ENCODE measurements at regions not wholly inside any gene's neighbourhood (a gene's known extent, or its start where the extent isn't known, plus 50 kb on each side); places are given as distances from the start of the nearest gene placed in this dataset.

DNA sequence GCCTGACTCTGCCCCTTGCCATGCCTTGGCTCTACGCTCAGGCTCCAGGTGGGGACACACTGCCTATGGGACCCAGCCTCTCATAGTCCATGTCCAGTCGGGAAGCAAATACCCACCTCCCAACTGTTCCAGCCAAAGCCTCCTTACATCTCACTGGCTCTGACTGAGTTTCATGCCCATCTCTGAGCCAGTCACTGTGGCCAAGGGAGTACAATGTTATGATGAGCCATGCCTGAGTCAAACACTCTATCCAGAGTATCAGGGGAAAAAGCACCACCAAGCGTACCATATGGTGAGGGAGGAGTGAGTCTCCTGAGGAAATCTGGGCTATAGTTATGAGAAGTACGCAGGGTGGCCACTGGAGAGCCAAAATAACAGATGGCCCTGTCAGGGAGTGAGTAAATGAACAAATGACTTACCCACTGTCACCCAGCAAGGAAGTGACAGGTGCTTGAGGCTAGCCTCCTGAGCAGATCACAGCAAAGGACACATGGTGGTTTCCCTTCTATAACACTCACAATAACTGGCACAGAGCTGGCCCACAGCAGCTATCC, 236.6 kb upstream of the GJB5 start:
- no peak for DNase-seq

DNA sequence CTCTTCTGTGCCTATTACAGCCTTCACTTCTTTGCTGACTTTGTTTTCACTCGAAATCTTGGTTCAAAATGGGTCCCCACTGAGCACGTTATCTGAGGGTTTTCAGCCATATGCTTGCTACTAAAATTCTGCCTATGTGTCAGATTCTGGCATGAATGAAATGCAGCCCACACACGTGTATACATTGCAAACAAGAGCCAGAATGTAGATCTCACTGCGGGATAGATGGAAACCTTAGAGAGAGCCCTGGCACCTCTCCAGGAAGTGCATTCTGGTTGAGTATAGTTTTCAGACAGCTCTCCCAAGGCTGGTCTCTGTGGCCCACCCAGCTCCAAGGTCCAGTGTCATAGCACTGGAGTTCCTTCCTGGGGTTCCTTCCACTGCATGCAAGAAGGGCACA, 234.7 kb upstream of the GJB5 start:
- DNase-seq, result no peak

DNA sequence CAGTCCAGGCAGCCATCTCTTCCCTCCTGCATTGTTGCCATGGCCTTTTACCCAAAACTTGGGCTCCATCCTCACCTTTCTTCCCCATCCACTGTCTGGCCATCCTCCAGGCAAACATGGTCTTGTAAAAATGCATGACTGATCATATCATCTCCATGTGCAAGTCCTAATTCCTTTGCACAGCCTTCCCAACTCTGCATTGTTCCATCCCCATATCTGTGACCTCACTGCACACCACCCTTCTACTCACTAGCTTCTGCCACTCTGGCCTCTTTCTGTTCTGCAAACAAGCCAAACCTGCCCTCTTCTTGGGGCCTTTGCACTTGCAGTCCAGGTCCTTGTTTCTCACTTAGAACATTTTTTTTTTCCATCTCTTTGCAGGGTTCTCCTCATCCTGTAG, 230.1 kb upstream of the GJB5 start:
- DNase-seq, result no peak

DNA sequence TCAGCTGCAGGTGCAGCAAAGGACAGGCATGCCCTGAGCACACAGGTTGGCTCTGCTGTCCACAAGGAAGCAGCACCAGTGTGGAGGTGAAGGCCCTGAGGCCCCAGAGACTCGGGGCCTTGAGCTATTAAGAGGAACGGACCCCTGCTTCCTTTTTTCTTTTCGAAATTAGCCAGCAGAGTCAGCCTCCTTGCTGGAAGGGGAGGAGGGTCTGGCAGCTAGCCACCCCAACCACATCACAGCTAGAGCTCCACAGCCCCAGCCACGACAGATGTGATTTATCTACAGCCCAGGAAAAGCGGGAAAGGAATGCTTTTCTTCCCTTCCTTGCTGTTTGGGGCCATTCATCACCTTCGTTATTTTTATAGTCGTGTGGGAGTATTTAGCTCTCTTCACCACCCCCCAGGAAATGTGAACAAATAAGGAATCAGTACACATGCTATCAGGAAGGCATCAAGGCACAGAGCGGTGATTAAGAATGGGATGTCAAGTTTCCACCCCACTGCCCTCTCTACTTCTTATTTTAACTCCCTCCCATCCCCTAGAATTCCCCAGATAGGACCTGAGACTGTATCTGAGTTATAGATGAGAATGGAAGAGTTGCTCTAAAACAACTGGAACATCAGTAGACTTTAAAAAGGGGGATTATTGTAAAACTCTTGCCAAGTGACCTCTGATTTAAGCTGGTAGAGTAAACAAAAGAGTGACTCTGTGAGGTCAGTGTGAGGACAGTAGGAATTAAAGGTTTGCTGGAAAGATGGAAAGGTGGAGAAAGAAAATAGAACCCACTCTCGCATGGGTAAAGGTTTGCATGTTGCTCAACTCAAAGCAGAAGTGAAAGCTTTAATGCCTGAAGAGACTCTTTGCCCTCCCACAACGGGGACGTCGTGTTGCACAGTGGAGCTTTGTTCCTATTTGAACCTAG, 224.7 kb upstream of the GJB5 start:
- no peak for DNase-seq

DNA sequence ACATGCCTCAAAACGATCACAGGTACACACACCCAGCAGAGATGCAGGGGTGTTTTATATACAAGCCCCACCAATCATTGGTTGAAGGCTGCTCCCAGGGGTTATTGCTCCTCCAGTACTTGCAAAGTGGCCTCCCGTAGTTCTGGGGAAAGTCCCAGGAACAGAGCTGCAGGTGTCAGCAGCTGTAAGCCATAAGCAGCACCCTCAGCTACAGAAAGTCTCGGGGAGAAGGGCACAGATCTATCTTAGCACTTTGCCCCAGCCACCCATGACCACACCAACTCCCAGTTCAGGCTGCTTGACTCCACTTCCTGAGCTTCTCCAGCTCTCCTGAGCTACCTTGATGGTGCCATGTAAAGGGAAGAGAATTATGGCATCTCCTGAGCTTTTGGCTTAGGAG, 222.7 kb upstream of the GJB5 start:
- no peak for DNase-seq

DNA sequence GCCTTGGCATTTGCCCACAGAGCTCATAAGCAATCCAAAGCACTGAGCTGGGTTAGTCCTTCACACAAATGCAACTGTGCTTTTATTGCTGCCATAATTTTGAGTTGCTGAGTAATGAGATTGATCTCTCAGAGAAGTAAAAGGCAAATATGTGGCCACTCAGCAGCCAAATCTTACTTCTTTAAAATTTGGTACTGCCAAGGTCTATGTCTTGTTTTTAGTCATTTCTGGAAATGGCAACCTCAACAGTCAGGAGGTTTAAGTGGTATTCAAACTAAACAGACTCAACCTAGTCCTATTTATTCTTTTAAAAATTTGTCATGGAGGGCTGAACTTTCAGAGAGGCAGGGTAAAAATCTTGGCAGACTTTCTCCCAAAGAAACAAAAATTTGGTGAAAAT, 216.4 kb upstream of the GJB5 start:
- no peak for DNase-seq

DNA sequence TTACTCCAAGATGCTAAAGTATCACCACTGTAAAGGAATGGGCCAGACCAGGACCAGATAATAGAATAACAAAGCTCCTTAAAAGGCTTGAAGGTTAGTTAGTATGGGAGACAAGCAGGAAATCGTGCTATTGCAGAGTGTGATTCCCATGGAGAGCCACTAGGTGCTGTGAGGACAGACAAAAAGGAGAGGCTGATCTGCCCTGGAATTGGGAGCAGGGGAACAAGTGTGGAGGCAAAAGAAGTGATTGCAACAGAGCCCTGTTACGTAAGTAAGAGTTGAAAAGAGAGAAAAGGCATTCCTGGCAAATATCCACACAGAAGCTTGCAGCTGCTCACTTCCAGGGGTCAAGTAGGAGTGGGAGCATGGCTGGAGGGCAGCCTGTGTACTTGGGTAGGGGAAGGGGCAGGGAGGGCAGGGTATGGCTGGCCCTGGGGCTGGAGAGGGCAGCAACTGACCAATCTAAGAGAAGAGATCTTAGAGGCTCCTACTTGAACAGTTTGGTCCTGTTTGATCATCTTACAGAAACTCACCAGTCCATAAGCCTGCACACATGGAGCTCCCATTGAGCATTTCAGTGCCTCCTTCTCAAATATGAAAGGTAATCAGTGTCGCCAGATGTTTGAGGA, 207.7 kb upstream of the GJB5 start:
- no peak for DNase-seq

DNA sequence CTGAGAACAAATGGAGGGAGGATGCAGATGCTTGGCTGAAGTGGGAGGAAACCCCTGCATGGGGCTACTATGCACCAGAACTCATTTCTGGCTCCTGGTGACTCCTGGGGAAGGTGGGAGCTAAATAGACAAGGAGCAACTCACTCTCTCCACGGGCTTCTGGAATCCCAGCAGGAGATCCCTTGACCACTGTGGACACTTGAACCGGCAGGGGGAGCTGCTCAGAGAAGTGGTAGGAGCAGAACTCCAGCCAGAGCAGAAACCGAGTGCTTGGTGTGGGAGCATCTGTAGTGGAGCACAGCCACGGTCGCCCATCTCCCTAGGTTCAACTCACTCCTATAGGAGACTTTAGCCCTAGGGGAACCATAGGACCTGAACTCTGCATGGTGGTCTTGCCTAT, 205.6 kb upstream of the GJB5 start:
- no peak for DNase-seq

DNA sequence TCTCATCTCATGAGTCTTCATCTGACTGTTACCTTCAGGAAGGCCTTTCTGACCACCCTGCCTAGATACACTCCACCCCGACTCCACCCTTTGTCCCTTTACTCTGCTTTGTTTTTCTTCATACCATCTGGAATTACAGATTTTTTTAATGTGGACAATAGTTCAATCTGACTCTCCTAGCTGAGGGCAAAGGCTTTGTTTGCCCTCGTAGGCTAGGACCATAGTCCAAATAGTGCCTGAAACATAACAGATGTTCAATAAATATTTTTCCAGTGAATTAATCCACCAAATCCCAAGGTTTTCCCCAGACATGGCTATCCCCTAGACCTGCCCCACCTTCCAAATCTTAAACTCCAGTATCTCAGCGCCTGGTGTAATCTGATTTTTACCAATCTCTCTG, 176.5 kb upstream of the GJB5 start:
- DNase-seq, result no peak

DNA sequence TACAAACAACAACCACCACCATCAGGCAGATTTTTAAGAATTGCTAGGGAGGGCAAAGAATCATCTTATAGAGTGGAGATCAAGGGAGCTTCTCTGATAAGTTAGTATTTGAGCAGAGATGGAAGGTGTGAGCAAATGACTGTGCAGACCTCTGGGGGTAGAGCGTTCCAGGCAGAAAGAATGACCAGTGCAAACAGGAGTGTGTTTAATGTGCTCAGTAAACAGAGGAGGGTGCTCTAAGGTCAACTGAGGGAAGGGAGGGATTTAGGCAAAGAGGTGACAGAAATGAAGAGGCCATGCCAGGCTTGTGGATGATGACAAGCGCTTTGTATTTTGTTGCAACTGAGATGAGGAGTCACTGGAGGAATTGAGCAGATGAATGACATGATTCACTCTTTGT, 172.5 kb upstream of the GJB5 start:
- no peak for DNase-seq

DNA sequence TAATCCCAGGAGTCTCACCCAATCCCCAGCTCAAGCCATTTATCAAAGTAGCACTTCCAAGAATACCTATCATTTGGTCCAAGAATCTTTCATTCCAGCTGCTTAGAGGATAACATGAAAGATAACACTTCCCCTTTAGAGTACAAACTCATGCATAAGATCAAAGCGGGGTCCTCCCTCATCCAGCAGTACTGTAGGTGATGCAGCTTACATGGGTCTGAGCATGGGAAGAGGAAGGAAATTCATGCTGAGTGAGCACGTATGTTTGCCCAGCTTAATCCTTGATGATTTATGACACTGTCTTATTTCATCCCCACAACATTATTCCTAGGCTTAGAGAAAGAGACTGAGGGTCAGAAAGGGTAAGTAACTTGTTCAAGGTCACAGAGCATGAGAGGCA, 167.1 kb upstream of the GJB5 start:
- DNase-seq, result no peak

DNA sequence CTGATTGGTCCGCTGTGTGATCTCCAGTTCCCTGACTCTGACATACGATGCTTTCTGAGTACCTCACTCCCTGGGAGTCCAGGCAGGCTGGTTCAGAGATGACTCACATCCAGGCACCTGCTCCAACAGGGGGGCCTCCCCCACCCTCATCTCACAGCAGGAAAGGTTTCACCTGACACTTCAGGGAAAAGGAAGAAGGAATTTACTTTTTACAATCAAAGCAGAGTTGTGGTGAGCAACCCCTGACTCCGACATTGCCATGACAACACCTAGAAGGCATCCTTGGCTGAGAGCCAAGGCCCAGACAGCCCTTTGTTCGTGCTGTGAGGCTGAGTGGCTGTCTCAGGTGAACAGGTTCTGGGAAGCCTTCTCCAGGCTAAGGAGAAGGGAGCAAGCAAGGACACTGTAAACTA, 164.6 kb upstream of the GJB5 start:
- DNase-seq, result peak; percentile 18

DNA sequence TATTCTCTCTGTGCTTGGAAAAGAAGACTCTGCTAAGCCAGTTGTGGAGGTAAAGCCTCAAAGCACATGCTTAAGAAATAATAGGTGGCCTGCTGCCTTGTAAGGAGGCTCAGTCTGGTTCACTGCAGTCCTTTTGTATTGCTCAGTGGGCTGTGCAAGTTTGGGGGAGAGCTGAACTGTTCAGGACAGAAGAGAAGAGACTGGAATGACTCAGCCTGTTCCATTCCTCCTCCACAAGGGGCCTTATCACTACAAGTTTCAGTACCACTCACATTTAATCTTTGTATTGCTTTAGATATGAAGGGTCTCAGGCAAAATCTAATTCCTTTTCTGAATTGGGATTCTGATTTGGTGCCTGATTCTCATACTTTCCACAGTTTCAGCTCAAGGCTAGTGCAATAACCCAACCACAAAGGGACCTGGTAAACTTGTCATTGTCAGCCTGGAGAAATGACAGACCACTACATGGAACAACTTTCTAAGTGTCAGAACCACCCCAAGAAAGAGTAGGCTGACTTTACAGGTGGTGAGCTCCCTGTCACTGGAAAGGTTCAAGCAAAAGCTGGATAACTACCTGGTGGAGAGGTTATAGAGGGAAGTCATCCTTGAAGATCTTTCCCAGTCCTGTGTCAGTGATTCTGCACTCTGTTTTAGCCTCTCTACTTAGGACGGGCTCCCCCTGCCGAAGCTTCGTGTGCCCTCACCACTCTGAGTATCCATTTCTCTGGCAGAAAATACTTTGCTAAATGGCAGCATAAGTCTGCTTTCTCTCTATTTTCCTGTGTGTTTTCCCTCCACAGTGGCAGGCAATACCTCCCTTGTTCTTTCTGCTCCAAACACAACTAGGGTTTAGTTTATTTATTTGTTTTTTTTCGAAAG, 162.9 kb upstream of the GJB5 start:
- no peak for DNase-seq

DNA sequence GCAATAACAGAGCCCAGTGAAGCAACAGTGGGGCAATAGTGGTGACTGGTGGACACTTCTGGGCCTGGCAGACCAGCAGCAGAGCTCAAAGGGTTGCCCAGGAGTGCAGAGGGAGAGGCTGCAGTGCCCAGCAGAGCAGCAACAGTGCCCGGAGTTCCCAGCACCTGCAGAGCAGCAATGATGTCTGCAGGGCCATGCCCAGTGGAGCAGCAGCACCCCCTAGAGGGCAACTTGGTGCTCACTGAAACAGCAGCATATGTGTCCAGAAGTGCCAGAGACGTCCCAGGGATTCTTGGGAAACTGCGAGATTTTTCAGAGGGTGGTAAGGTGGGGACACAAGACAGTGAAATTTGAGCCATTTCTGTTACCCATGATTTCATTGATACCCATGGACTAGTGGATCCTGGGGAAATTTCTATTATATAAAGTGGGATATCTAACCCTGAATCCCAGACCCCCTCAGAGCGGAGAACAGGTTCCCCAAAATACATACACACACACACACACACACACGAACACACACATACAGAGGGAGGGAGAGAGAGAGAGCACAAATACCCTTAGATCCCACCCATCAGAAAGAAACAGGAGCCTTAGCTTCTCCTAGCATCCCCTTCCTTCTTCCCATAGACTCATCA, 156.9 kb upstream of the GJB5 start:
- peak; percentile 72 for DNase-seq

DNA sequence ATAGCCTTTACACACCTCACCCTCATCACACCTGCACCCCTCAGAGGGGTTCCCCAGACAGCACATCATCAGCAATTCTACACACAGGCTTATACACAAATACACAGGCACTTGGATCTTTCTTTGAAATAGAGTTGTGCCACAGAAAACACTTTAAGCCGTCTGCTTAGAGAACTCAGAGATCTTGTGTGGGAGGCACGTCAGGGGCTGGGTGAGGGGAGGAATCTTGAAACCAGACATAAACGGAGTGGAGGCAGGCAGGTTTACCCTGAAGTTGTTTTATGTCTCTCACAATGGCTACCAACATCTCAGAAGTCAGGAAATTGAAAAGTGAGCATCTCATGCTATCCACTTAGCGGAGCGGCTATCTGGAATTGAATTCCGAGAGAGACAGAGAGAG, 151.9 kb upstream of the GJB5 start:
- DNase-seq, result no peak

DNA sequence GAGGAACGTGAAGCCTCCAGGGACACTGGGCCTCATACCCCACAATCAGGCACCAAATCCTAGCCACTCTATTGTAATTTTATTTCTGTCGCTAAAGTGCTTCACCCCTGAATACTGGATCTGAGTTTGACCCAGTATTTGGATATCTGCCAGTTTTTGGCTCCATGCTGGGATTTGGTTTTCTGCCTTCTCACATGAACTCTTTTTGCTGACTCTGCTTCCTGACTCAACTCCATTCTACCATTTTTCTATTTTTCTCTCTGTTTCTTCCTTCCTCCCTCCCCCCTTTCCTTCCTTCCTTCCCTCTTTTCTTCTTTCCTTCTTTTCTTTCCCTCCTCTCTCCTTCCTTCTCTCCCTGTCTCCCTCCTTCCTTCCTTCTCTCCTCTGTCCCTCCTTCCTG, 151.3 kb upstream of the GJB5 start:
- no peak for DNase-seq

DNA sequence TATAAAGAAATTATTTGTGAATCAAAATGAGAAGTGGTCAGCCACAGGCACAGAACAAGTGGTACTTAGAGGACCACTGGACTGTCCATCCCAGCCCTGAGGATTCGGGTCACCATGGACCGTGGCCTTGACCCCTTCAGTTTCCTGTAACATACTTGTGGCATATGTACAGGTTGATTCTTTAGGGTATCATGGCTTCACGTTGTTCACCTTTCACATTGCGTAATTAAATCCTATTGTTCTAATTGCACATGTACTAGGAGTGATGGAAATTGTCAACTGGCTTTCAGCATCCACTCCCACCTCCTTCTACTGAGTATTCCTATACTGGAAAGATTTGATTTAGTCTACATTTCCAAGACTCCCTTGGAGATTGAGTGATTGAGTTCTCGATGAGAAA, 148.3 kb upstream of the GJB5 start:
- DNase-seq, result no peak

DNA sequence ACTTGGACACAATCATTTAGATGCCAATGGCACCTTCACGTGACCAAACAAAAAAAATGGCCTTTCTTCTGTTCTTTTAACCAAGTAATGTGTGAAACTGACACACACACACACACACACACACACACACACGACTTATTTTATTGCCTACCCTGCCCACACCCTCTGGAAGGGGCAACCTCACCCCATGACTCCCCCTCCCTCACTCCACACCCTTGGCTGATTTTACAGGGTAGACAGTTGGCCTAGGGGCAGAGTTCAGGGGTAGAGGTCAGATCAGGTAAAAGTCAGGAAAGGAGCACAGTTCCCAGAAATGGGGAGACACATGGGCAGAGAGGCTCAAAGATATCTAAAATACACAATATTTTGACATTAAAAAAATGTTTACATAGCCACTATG, 144.8 kb upstream of the GJB5 start:
- no peak for DNase-seq

DNA sequence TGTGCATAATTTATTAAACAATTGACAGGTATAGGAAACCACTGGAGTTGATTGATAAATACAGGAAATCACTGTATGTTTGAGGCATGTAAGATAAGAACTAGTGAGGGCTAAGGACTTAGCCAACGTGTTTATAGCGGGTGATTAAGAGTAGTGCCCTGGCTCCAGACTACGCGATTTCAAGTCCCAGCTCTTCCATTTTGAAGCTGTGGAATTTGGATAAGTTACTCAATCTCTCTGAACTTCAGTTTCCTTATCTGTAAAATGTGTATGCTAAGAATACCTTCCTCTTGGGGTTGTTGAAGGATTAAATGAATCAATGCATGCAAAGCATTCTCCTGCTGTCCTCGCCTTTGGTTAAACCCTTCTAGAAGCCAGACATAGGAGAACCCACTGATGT, 143.3 kb upstream of the GJB5 start:
- no peak for DNase-seq

DNA sequence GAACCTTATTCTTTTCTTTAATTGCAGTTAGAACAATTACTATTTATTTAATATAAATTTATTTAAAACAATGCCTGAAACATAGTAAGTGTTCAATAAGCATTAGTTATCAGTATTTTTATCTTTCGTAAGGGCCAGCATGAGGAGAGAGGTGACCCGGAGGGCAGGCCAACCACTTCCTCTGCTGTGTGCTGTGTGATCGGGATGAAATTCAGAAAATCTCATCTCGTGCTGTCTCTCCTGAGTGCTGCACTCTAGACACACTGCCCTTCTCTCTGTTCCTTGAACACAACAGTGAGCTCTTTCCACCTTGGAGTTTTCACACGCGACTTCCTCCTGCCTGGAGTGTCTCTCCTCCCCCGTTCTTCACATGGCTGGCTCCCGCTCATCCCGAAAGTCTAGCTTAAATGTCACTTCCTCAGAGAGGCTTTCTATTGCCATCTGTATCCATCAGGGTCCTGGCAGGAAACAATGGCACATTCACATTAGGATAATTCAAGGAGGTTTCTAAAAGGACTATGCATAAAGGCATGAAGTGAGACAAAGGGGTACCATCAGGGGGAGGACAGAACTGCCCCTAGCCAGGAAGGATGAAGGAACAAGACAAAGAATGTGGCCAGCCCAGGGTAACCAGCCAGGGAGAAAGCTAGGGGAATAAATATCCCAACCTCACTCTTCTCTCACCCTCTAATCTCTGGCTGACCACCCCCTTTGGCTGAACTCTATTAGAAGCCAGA, 142.6 kb upstream of the GJB5 start:
- DNase-seq, result no peak

DNA sequence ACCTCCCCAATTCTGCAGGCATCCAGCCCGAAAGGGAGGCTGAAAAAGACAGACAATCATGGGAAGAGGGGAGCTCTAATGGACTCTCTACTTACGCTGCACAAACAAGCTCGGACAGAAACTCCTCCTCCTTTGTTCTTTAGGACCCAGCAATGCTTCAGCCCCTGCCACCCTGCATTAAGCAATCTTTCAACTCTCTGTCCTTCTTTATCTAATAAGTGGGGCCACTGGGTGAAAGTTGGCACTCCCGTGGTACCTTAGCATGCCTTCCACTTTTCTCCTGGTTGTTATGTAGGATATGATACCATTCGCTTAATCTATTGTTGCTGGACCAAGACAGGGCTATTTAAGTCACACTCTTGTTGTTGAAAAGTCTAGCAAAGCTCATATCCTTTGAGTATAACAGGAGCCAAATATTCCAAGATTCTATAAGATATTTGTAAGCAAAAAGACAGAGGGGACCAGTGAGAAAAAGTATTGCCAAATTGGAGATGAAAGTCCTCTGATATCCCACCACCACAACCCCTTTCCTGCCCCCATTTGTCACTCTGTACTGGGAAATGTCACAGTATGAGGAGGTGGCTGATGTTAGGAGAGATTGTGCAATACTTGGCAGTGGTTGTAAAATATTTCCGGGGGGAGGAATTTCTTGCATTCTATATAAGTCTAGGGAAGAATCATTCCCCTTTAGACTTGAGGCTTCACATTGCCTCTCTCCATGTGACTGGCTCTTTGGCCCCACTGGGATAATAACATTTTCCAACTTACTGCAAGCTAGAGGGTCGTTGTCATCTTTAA, 137.3 kb upstream of the GJB5 start:
- no peak for DNase-seq
